Astrocyte (in vitro differentiated cells and primary cell): ENCODE measurements at regions not wholly inside any gene's neighbourhood (a gene's known extent, or its start where the extent isn't known, plus 50 kb on each side); places are given as distances from the start of the nearest gene placed in this dataset.
"Not testable (repeated sequence)": the region's sequence is repeated elsewhere in the genome, so short reads cannot be mapped to it uniquely, and the experiment has no call there.

Experiments used
- DNase-seq: peaks from one replicate; pipeline ENCODE4 v3.0.0-alpha.2; 2010; ENCODE audit warnings: low read depth
- FAIRE-seq: peaks from 2 replicates; lab custom pipeline; 2011; peaks lifted over from hg19 to GRCh38; lab: Jason Lieb, UNC
- H2AFZ ChIP-seq: 2 replicates; pipeline ENCODE4 v1.6.0; 2012; ENCODE audit warnings: low read depth, low read length, inconsistent platforms
- H3K27ac ChIP-seq: 2 replicates; pipeline ENCODE4 v1.5.1; 2011; ENCODE audit warnings: low read depth, low read length, inconsistent platforms
- H3K27me3 ChIP-seq: 2 replicates; pipeline ENCODE4 v1.6.0; 2011; ENCODE audit warnings: low read length, inconsistent platforms; ENCODE audit not compliant: insufficient read depth
- H3K36me3 ChIP-seq: 2 replicates; pipeline ENCODE4 v1.5.1; 2011; ENCODE audit warnings: low read length, inconsistent platforms; ENCODE audit not compliant: insufficient read depth
- H3K4me1 ChIP-seq: 2 replicates; pipeline ENCODE4 v1.5.1; 2011; ENCODE audit warnings: low read length, inconsistent platforms; ENCODE audit not compliant: insufficient read depth
- H3K4me2 ChIP-seq: 2 replicates; pipeline ENCODE4 v1.6.0; 2012; ENCODE audit warnings: low read length, inconsistent platforms
- H3K4me3 ChIP-seq: 2 replicates; pipeline ENCODE4 v1.5.1; 2011; ENCODE audit warnings: low read depth, mild to moderate bottlenecking, low read length, inconsistent platforms; ENCODE audit not compliant: insufficient read depth
- H3K79me2 ChIP-seq: 2 replicates; pipeline ENCODE4 v1.6.0; 2012; ENCODE audit warnings: mild to moderate bottlenecking, low read length, inconsistent platforms; ENCODE audit not compliant: insufficient read depth
- H3K9ac ChIP-seq: 2 replicates; pipeline ENCODE4 v1.6.0; 2012; ENCODE audit warnings: mild to moderate bottlenecking, low read length, inconsistent platforms
- H3K9me3 ChIP-seq: 2 replicates; pipeline ENCODE4 v1.5.1; 2012; ENCODE audit warnings: low read depth, mild to moderate bottlenecking, low read length, inconsistent platforms; ENCODE audit not compliant: insufficient read depth
- H4K20me1 ChIP-seq: 2 replicates; pipeline ENCODE4 v1.6.0; 2012; ENCODE audit warnings: low read length, inconsistent platforms; ENCODE audit not compliant: insufficient read depth
- H3K27ac Mint-ChIP-seq: one replicate; pipeline ENCODE4 v1.8.0; 2021; ENCODE audit warnings: mild to moderate bottlenecking, mixed read lengths; ENCODE audit not compliant: unreplicated experiment
- H3K27me3 Mint-ChIP-seq: one replicate; pipeline ENCODE4 v1.8.0; 2021; ENCODE audit warnings: low read depth, mixed read lengths; ENCODE audit not compliant: unreplicated experiment
- H3K36me3 Mint-ChIP-seq: one replicate; pipeline ENCODE4 v1.8.0; 2021; ENCODE audit warnings: low read depth, mixed read lengths; ENCODE audit not compliant: unreplicated experiment
- H3K4me1 Mint-ChIP-seq: one replicate; pipeline ENCODE4 v1.8.0; 2021; ENCODE audit warnings: low read depth, mixed read lengths; ENCODE audit not compliant: unreplicated experiment
- H3K4me3 Mint-ChIP-seq: one replicate; pipeline ENCODE4 v1.8.0; 2021; ENCODE audit warnings: mild to moderate bottlenecking, moderate library complexity, mixed read lengths; ENCODE audit not compliant: unreplicated experiment
- H3K9me3 Mint-ChIP-seq: one replicate; pipeline ENCODE4 v1.8.0; 2021; ENCODE audit warnings: mild to moderate bottlenecking, mixed read lengths; ENCODE audit not compliant: unreplicated experiment
- CTCF ChIP-seq: IDR thresholded peaks from 2 replicates; pipeline ENCODE4 v1.5.1; 2011; ENCODE audit warnings: low read depth, mild to moderate bottlenecking, inconsistent platforms, low read length, moderate library complexity; ENCODE audit not compliant: insufficient read depth
- EZH2 ChIP-seq: IDR thresholded peaks from 2 replicates; pipeline ENCODE4 v1.6.1; 2012; ENCODE audit warnings: mild to moderate bottlenecking, low read length, inconsistent platforms; ENCODE audit not compliant: insufficient read depth

GRCh38 chr1:242813490-242814091, 289.1 kb upstream of the PLD5 start:
- H3K4me3 Mint-ChIP-seq: no peak overlapping the region
- H3K9ac ChIP-seq: no peak overlapping the region
- no peak for FAIRE-seq

GRCh38 chr1:242811092-242811840, 286.8 kb upstream of the PLD5 start:
- no peak overlapping the region for H3K27ac ChIP-seq
- no peak overlapping the region for H2AFZ ChIP-seq
- peak overlapping the region; percentile 78 for H3K27ac Mint-ChIP-seq
- TF ChIP-seq EZH2: no peak
- peaks cover 5% of the 10 kb centered on the region for H3K27me3 Mint-ChIP-seq
- no peak for FAIRE-seq
- peaks cover 17% of the 10 kb centered on the region for H3K4me1 Mint-ChIP-seq
- H3K9me3 ChIP-seq: no peaks in the 10 kb centered on the region
- H4K20me1 ChIP-seq: no peaks in the 10 kb centered on the region
- H3K4me3 ChIP-seq: no peak overlapping the region
- H3K79me2 ChIP-seq: no peaks in the 10 kb centered on the region
- H3K4me3 Mint-ChIP-seq: no peak overlapping the region
- peak; percentile 55 for DNase-seq
- no peaks in the 10 kb centered on the region for H3K36me3 ChIP-seq
- no peak overlapping the region for H3K9ac ChIP-seq
- H3K36me3 Mint-ChIP-seq: no peaks in the 10 kb centered on the region
- H3K4me2 ChIP-seq: no peak overlapping the region
- H3K9me3 Mint-ChIP-seq: no peaks in the 10 kb centered on the region
- no peaks in the 10 kb centered on the region for H3K4me1 ChIP-seq
- no peaks in the 10 kb centered on the region for H3K27me3 ChIP-seq

More at GRCh38 chr1:242813490-242814091, 289.1 kb upstream of the PLD5 start:
- Histone ChIP-seq H3K27me3 (no peaks in the 10 kb centered on the region), H4K20me1 (no peaks in the 10 kb centered on the region), H3K27ac (no peak overlapping the region), H2AFZ (no peak overlapping the region), H3K9me3 (no peaks in the 10 kb centered on the region), H3K4me3 (no peak overlapping the region), H3K4me1 (no peaks in the 10 kb centered on the region), H3K36me3 (no peaks in the 10 kb centered on the region), H3K4me2 (no peak overlapping the region), H3K79me2 (no peaks in the 10 kb centered on the region)
- Mint-ChIP-seq H3K36me3 (no peaks in the 10 kb centered on the region), H3K4me1 (peaks cover 17% of the 10 kb centered on the region), H3K27me3 (peaks cover 5% of the 10 kb centered on the region), H3K27ac (no peak overlapping the region), H3K9me3 (no peaks in the 10 kb centered on the region)
- no peak for TF ChIP-seq EZH2
- TF ChIP-seq CTCF: no peak
- no peak for DNase-seq

- Histone ChIP-seq H3K9ac (no peak overlapping the region), H3K9me3 (no peaks in the 10 kb centered on the region), H3K36me3 (no peaks in the 10 kb centered on the region), H3K27ac (no peak overlapping the region), H3K4me1 (no peaks in the 10 kb centered on the region), H3K27me3 (no peaks in the 10 kb centered on the region), H4K20me1 (no peaks in the 10 kb centered on the region), H3K4me3 (no peak overlapping the region), H2AFZ (no peak overlapping the region), H3K4me2 (no peak overlapping the region), H3K79me2 (no peaks in the 10 kb centered on the region)
- Mint-ChIP-seq H3K4me1 (peaks cover 4% of the 10 kb centered on the region), H3K36me3 (no peaks in the 10 kb centered on the region), H3K4me3 (no peak overlapping the region), H3K9me3 (no peaks in the 10 kb centered on the region), H3K27me3 (peaks cover 2% of the 10 kb centered on the region), H3K27ac (no peak overlapping the region)
- FAIRE-seq: no peak
- no peak for DNase-seq
- TF ChIP-seq CTCF (no peak), EZH2 (no peak)
Observed at GRCh38 chr1:242806324-242806723, 281.8 kb upstream of the PLD5 start.

- H3K4me2 ChIP-seq, FAIRE-seq, H3K4me3 Mint-ChIP-seq, H2AFZ ChIP-seq, H3K9me3 Mint-ChIP-seq, H3K27ac ChIP-seq, DNase-seq, H3K27me3 Mint-ChIP-seq, H3K36me3 Mint-ChIP-seq, H3K9ac ChIP-seq, H4K20me1 ChIP-seq, H3K9me3 ChIP-seq, H3K36me3 ChIP-seq, H3K27me3 ChIP-seq, H3K4me1 ChIP-seq, H3K4me3 ChIP-seq, H3K27ac Mint-ChIP-seq, H3K79me2 ChIP-seq, H3K4me1 Mint-ChIP-seq: not testable (repeated sequence)
Observed at GRCh38 chr1:242805360-242805759, 280.9 kb upstream of the PLD5 start.
